AG04450 (cell line): ENCODE measurements at regions not wholly inside any gene's neighbourhood (a gene's known extent, or its start where the extent isn't known, plus 50 kb on each side); places are given as distances from the start of the nearest gene placed in this dataset.

Source experiments
- CTCF ChIA-PET: fragments of 300-600, 350-600 bp; formaldehyde crosslinking; extraction: SDS; loops from one replicate; lab custom pipeline; 2022; ENCODE audit warnings: antibody characterized with exemption, inconsistent platforms; lab: Charles Lee
- POLR2A ChIA-PET: fragments of 350-600 bp; formaldehyde crosslinking; extraction: SDS; loops from one replicate; lab custom pipeline; 2021; ENCODE audit warnings: antibody characterized with exemption, inconsistent platforms; lab: Yijun Ruan, JAX
- DNase-seq: peaks from one replicate; pipeline ENCODE4 v3.0.0-alpha.2; 2011; ENCODE audit warnings: low read depth, low spot score
- H3K27ac ChIP-seq: one replicate; pipeline ENCODE4 v1.5.1; 2012; ENCODE audit warnings: low read depth, low read length, control low read depth
- H3K27me3 ChIP-seq: one replicate; pipeline ENCODE4 v1.6.0; 2012; ENCODE audit warnings: low read length; ENCODE audit not compliant: control insufficient read depth, insufficient read depth
- H3K4me3 ChIP-seq: 2 replicates; pipeline ENCODE4 v1.5.1; 2011; ENCODE audit warnings: mild to moderate bottlenecking, low read depth, low read length, control low read depth
- H3K9me3 ChIP-seq: 2 replicates; pipeline ENCODE4 v1.5.1; 2012; ENCODE audit warnings: low read length; ENCODE audit not compliant: control insufficient read depth, insufficient read depth
- CTCF ChIP-seq: IDR thresholded peaks from 2 replicates; pipeline ENCODE4 v1.5.1; 2011; ENCODE audit warnings: low read depth, low read length, control low read depth, inconsistent platforms

- Histone ChIP-seq H3K27me3 (no peaks in the 10 kb centered on the region), H3K4me3 (no peak overlapping the region), H3K9me3 (no peaks in the 10 kb centered on the region), H3K27ac (no peak overlapping the region)
- no peak for TF ChIP-seq CTCF
- no peak for DNase-seq
- ChIA-PET POLR2A (no interaction called here), CTCF (no interaction called here)
Measured at GRCh38 chr18:68475883-68476282, 239.0 kb downstream of the TMX3 start.

- no peaks in the 10 kb centered on the region for H3K27me3 ChIP-seq
- POLR2A ChIA-PET, result interaction anchor here (0.7 kb wide), 1 partner anchor 22 kb away, joined by 6 read pairs; no protein-coding TSS in a partner anchor
- no peaks in the 10 kb centered on the region for H3K9me3 ChIP-seq
- no peak overlapping the region for H3K4me3 ChIP-seq
- no peak for TF ChIP-seq CTCF
- H3K27ac ChIP-seq, result no peak overlapping the region
- CTCF ChIA-PET, result interaction anchor here (1.3 kb wide), 1 partner anchor 150 kb away, joined by 3 read pairs; no protein-coding TSS in a partner anchor
- DNase-seq, result no peak
Measured at GRCh38 chr18:68472701-68473295, 242.1 kb downstream of the TMX3 start.

GRCh38 chr18:68469049-68469625 lies 245.8 kb downstream of the TMX3 start:
- no peaks in the 10 kb centered on the region for H3K9me3 ChIP-seq
- ChIA-PET CTCF (no interaction called here), POLR2A (no interaction called here)
- no peaks in the 10 kb centered on the region for H3K27me3 ChIP-seq
- no peak for DNase-seq
- H3K27ac ChIP-seq, result no peak overlapping the region
- no peak overlapping the region for H3K4me3 ChIP-seq
- TF ChIP-seq CTCF, result no peak

- POLR2A ChIA-PET, result no interaction called here
- Histone ChIP-seq H3K27me3 (no peaks in the 10 kb centered on the region), H3K4me3 (no peak overlapping the region), H3K9me3 (no peaks in the 10 kb centered on the region), H3K27ac (no peak overlapping the region)
- no peak for TF ChIP-seq CTCF
- CTCF ChIA-PET, result no interaction called here
- no peak for DNase-seq
Measured at GRCh38 chr18:68467957-68468356, 247.0 kb downstream of the TMX3 start.

GRCh38 chr18:68467329-68467728 lies 247.6 kb downstream of the TMX3 start:
- Histone ChIP-seq H3K9me3 (no peaks in the 10 kb centered on the region), H3K4me3 (no peak overlapping the region), H3K27ac (no peak overlapping the region), H3K27me3 (no peaks in the 10 kb centered on the region)
- no peak for DNase-seq
- TF ChIP-seq CTCF, result no peak
- ChIA-PET CTCF (no interaction called here), POLR2A (no interaction called here)
